Tibial nerve (tissue), 4 donors: ENCODE measurements at regions not wholly inside any gene's neighbourhood (a gene's known extent, or its start where the extent isn't known, plus 50 kb on each side); places are given as distances from the start of the nearest gene placed in this dataset.

Experiments
- EP300 ChIP-seq, 2 donors: sonication (generic); formaldehyde crosslinking; IDR thresholded peaks; one replicate each; pipeline ENCODE4 v1.6.1; 2017; ENCODE audit warnings: antibody characterized with exemption in 2 of 2, mild to moderate bottlenecking in 1 of 2
- TF ChIP-seq, protein P1 (sequence below), 5 experiments: fragments of 200-600 bp in 3 of 5; fragments of 450-650 bp in 2 of 5; sonication (generic) in 3 of 5; IDR thresholded peaks; one replicate each; pipeline ENCODE4 v1.5.1; 2016 to 2019; ENCODE audit warnings: antibody characterized with exemption in 5 of 5, mild to moderate bottlenecking in 3 of 5, moderate library complexity in 2 of 5

DNA sequence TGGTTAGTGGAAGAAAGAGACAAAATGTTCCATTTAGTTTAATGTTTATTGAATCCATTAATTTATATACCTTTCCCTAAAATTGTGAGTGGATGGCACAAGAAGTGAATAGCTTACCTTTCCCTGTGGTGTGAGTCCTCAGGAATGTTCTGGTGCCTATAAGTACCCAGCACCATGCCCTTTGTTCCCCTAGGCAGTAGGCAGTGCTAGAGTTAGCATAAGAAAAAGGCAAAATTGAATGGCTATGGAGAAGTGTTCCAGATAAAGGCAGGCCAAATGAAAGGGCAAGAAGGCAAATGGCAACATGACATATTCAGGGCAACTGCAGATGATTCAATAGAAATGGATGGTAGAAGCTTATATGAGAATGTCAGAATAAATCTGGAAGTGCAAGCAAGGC, 370.8 kb upstream of the PTGER4 start:
- TF ChIP-seq, protein P1, sequence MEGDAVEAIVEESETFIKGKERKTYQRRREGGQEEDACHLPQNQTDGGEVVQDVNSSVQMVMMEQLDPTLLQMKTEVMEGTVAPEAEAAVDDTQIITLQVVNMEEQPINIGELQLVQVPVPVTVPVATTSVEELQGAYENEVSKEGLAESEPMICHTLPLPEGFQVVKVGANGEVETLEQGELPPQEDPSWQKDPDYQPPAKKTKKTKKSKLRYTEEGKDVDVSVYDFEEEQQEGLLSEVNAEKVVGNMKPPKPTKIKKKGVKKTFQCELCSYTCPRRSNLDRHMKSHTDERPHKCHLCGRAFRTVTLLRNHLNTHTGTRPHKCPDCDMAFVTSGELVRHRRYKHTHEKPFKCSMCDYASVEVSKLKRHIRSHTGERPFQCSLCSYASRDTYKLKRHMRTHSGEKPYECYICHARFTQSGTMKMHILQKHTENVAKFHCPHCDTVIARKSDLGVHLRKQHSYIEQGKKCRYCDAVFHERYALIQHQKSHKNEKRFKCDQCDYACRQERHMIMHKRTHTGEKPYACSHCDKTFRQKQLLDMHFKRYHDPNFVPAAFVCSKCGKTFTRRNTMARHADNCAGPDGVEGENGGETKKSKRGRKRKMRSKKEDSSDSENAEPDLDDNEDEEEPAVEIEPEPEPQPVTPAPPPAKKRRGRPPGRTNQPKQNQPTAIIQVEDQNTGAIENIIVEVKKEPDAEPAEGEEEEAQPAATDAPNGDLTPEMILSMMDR (IDR thresholded peaks at IDR 0.05) = no peak
- no peak for TF ChIP-seq EP300 (IDR thresholded peaks at IDR 0.05)
